ENCODE measurements at regions not wholly inside any gene's neighbourhood (a gene's known extent, or its start where the extent isn't known, plus 50 kb on each side); places are given as distances from the start of the nearest gene placed in this dataset.

- no peak for DNase-seq (ENCODE audit: low spot score)
Observed at GRCh38 chr13:105530468-105530867, 1005.0 kb downstream of the EFNB2 start.

DNA sequence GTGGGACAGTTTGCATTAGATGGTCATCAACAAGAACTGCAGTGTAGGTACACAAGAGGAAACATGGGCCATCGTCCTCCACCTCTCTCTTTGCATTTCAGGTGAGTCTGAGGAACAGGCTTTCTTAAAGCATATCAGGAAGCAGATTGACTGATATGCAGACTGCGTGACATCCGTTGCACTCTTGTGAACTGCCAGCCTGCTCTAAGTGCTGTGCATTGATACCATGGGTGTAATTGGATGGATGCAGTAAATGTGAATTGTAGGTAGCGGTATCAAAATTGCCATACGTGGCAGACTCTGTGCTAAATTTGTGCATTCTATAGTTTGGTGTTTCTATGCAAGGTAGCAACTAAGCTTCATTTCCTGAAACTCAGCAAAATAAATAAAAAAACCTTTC is 1008.3 kb downstream of the EFNB2 start:
- DNase-seq (ENCODE audit: low spot score), result no peak

GRCh38 chr13:105519771-105520170 is 1015.7 kb downstream of the EFNB2 start:
- DNase-seq (ENCODE audit: low spot score), result no peak

DNA sequence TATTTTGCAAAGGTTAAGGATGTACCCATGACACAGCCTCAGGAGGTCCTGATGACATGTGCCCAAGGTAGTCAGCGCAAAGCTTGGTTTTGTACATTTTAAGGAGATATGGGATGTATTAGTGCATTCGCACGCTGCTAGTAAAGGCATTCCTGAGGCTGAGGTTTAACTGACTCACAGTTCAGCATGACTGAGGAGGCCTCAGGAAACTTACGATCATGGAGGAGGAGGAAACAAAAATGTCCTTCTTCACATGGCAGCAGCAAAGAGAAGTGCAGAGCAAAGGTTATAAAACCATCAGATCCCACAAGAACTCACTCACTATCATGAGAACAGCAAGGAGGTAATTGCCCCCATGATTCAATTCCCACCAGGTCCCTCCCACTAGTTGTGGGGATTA is 1017.4 kb downstream of the EFNB2 start:
- no peak for DNase-seq (ENCODE audit: low spot score)

- DNase-seq (ENCODE audit: low spot score), result no peak
Observed at GRCh38 chr13:105514401-105514800, 1021.1 kb downstream of the EFNB2 start.

GRCh38 chr13:105513448-105513847 is 1022.0 kb downstream of the EFNB2 start:
- DNase-seq (ENCODE audit: low spot score), result no peak

GRCh38 chr13:105509981-105510762 is 1025.3 kb downstream of the EFNB2 start:
- DNase-seq (ENCODE audit: low spot score), result no peak

DNA sequence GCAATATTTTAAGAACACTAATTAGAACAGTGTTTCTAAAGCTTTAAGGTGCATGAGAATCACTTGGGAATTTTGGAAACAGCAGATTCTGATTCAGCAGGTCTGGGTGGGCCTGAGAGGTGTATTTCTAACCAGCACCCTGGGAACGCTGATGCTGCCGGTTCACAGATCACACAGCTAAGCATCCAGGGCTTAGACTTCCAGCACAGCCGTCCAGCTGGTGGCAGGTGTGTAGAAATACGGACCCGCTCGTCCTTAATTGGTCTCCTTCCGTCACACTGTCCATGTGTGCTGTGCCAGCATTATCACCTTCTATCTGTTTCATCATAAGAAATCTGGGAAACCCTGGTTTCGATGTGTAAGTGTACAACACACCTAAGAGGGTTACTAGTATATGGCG is 1029.0 kb downstream of the EFNB2 start:
- DNase-seq (ENCODE audit: low spot score), result no peak

DNA sequence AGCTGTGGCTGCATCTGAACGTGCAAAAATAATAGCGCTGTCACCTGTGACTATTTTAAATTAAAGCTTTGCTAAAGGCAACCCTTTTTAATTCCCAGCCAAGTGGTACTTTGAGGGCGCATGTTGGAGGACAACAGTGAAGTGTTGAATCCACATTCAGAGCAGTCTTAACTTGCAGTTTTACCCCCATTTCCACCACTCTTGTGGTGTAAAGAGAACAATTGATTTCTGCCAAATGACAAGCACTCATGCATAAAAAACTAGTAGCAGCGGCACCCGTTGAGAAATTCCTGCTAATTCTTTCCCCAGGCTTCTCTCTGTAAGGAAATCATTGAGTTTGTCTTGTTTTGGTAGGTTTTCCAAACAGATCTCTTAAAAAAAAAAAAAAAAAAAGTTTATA is 1033.3 kb downstream of the EFNB2 start:
- DNase-seq (ENCODE audit: low spot score), result no peak

- DNase-seq (ENCODE audit: low spot score), result peak; percentile 53
Observed at GRCh38 chr13:105497597-105497996, 1037.9 kb downstream of the EFNB2 start.

GRCh38 chr13:105492216-105492615 is 1043.2 kb downstream of the EFNB2 start:
- no peak for DNase-seq (ENCODE audit: low spot score)

GRCh38 chr13:105491345-105491744 is 1044.1 kb downstream of the EFNB2 start:
- DNase-seq (ENCODE audit: low spot score), result no peak

DNA sequence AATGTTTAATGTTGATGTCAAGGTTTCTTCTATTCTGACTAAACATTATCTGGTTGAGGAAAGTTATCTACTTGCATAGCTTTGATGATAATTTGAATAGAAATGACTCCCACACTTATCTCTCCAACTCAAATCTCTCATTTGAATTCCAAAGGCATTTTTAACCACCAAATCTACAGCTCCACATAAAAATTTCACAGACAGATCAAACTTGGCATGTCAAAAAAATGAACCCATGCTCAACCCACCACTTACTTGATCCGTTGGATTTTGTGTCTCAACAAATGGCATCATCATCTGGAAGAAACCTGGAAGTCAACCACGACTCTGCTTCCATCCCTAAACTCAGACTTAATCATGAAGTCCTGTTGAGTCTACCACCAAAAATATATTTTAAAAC is 1050.4 kb downstream of the EFNB2 start:
- DNase-seq (ENCODE audit: low spot score), result no peak

GRCh38 chr13:105474983-105475610 is 1060.4 kb downstream of the EFNB2 start:
- no peak for DNase-seq (ENCODE audit: low spot score)

GRCh38 chr13:105471673-105472072 is 1063.8 kb downstream of the EFNB2 start:
- DNase-seq (ENCODE audit: low spot score), result no peak

GRCh38 chr13:105466376-105466775 is 1069.1 kb downstream of the EFNB2 start:
- peak; percentile 30 for DNase-seq (ENCODE audit: low spot score)

- DNase-seq (ENCODE audit: low spot score), result no peak
Observed at GRCh38 chr13:105465745-105466144, 1069.7 kb downstream of the EFNB2 start, which contains the start of gene DAOA. Gene DAOA (plus strand): TSS chr13:105466045.

DNA sequence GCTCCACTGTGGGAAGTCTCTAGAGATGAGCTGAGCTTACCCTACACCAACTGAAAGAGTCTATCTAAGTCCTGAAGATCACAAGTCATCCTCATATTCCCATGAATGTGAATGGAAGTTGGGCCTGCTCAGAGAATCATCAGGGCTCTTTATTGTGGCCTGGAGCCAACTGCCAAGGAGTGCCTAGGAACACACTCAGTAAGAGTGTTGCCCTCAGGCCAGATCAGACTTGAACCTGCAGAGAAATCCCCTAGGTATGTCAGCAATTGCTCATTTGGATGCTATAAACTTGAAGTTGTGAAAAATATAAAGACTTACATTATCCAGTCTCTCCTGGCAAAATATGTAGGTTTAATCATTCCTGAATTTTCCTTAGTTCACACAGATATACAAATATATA is 1070.2 kb downstream of the EFNB2 start:
- DNase-seq (ENCODE audit: low spot score), result no peak

DNA sequence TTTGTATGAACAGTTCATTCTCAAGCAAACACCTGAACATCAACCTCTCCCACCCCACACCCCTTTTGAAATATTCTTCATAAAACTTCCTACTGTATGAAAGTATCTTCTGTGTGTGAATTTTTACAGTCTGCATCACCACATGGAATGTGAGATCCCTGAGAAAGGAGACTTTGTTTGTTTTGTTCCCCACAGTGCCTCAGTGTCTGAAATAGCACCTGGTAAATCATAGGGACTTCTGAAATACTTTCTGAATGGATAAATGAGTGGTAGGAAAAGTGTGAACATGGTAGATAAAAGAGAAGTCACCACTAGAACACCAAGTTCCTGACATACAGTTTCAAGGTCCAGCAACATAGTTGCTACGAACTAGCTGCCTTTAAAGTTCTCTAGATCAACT is 1071.2 kb downstream of the EFNB2 start:
- DNase-seq (ENCODE audit: low spot score), result no peak

- DNase-seq (ENCODE audit: low spot score), result no peak
Observed at GRCh38 chr13:105463011-105463501, 1072.4 kb downstream of the EFNB2 start.

GRCh38 chr13:105462098-105462497 is 1073.4 kb downstream of the EFNB2 start:
- DNase-seq (ENCODE audit: low spot score), result no peak

DNA sequence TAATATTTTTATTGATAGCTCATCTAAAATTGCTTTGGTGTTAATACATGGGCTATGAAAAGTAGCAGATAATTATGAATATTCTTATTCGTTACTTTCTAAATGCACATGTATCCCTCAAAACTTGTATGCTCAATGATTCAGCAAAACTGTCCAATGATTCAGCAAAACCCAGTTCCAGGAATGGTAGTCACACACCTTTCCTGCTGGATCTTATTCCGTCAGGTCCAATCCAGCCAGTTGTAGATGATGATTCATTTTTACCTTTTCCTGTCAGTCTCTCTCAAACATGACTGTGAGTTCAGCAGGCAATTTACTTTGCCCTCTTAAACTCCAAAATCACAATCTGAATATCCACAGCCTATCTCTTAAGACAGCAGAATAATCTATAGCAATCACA is 1082.6 kb downstream of the EFNB2 start:
- no peak for DNase-seq (ENCODE audit: low spot score)

DNA sequence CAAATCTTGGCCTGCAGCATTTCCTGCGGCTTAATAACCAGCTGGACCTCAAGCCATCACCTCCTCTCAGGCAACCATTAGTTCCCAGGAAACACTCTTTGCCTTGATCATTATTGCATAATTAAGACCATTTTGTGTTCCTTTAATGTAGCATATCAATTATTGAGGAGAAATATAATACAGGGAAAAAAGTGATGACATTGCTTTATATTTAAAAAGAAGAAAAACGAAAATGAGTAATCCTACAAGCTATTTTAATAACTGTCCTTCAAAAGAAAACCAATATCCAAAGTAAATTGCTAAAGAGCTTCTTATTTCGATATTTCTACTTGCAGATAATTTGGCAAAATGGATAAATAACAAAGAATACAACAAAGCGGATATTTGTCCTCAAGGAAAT is 1084.7 kb downstream of the EFNB2 start:
- no peak for DNase-seq (ENCODE audit: low spot score)

DNA sequence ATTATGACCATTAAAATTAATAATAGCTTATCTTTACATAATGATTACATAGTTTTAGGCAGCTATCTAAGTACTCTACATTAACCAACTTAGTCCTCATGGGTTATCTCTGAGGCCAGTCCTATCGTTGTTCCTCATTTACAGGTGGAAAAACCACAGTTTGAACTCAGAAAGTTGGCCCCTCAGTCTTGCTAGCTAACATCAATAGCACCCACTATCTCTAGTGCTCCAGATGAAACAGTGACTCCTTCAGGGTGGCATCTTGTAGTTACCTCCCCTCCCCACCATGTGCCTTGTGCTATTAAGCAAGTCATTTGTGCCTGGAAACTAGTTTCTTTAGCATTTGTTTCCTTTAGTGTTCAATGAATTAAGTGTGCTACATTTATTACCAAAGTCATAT is 1086.7 kb downstream of the EFNB2 start:
- no peak for DNase-seq (ENCODE audit: low spot score)

All from SW480 (cell line).